PFSK-1 (cell line): ENCODE measurements at regions not wholly inside any gene's neighbourhood (a gene's known extent, or its start where the extent isn't known, plus 50 kb on each side); places are given as distances from the start of the nearest gene placed in this dataset.

Experiments used
- POLR2AphosphoS5 ChIP-seq: IDR thresholded peaks from 2 replicates; pipeline ENCODE4 v1.6.1; 2012; ENCODE audit warnings: low read depth, mild to moderate bottlenecking, control low read depth, low read length, moderate library complexity
- SIN3A ChIP-seq: IDR thresholded peaks from 2 replicates; pipeline ENCODE4 v1.6.1; 2012; ENCODE audit warnings: mild to moderate bottlenecking, low read length, moderate library complexity, borderline replicate concordance; ENCODE audit not compliant: insufficient read depth
- TF ChIP-seq, protein P1 (sequence below), 2 experiments: IDR thresholded peaks; 2 replicates each; pipeline versions ENCODE4 v1.6.1 to v1.8.0; 2011 to 2012; ENCODE audit warnings: low read depth in 2 of 2, low read length in 2 of 2, control low read depth in 1 of 2, inconsistent platforms in 1 of 2, mild to moderate bottlenecking in 1 of 2, moderate library complexity in 1 of 2; ENCODE audit not compliant: insufficient read depth in 1 of 2

DNA sequence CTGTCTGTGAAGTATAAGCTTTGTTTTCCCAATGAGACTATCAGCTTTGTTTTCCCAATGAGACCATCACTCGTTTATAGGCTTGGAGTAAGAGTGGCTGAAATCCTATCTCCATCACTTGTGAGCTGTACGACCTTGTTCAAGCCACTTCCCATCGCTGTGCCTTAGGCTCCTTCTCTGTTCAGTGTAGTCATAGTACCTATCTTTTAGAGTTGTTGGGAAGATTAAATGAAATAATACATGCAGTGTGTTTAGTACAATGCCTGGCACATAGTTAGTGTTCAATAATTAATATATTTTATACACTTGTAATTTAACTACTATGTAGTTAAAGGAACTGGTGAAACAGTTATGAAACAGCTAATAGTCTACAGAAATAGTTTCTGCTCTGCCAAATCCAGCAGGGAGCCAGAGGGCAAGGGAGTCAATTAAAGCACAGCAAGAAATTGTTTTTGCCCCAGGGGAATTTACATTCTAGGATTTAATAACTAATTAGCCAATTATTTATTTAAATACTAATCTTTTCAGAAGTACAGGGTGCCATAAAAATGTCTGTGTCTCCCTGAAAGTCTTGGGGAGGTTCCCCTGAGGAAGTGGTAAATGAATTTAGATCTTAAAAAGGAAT is 139.3 kb upstream of the HMCN1 start:
- no peak for TF ChIP-seq POLR2AphosphoS5
- TF ChIP-seq, protein P1, sequence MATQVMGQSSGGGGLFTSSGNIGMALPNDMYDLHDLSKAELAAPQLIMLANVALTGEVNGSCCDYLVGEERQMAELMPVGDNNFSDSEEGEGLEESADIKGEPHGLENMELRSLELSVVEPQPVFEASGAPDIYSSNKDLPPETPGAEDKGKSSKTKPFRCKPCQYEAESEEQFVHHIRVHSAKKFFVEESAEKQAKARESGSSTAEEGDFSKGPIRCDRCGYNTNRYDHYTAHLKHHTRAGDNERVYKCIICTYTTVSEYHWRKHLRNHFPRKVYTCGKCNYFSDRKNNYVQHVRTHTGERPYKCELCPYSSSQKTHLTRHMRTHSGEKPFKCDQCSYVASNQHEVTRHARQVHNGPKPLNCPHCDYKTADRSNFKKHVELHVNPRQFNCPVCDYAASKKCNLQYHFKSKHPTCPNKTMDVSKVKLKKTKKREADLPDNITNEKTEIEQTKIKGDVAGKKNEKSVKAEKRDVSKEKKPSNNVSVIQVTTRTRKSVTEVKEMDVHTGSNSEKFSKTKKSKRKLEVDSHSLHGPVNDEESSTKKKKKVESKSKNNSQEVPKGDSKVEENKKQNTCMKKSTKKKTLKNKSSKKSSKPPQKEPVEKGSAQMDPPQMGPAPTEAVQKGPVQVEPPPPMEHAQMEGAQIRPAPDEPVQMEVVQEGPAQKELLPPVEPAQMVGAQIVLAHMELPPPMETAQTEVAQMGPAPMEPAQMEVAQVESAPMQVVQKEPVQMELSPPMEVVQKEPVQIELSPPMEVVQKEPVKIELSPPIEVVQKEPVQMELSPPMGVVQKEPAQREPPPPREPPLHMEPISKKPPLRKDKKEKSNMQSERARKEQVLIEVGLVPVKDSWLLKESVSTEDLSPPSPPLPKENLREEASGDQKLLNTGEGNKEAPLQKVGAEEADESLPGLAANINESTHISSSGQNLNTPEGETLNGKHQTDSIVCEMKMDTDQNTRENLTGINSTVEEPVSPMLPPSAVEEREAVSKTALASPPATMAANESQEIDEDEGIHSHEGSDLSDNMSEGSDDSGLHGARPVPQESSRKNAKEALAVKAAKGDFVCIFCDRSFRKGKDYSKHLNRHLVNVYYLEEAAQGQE (IDR thresholded peaks at IDR 0.05; ENCODE audit: insufficient read depth in 1 of 2, low read depth in 2 of 2, low read length in 2 of 2) = no peak
- TF ChIP-seq SIN3A = no peak
